ENCODE measurements at regions not wholly inside any gene's neighbourhood (a gene's known extent, or its start where the extent isn't known, plus 50 kb on each side); places are given as distances from the start of the nearest gene placed in this dataset.

- H3K27me3 ChIP-seq (ENCODE audit: control insufficient read depth in 2 of 2, insufficient read depth in 2 of 2, low read length in 2 of 2), result no peaks in the 10 kb centered on the region
- no peaks in the 10 kb centered on the region for H3K79me2 ChIP-seq (ENCODE audit: control insufficient read depth, insufficient read depth, low read length)
- H3K9me1 ChIP-seq (replicated peaks; ENCODE audit: control insufficient read depth, extremely low read depth, insufficient read depth, low read length), result no peaks in the 10 kb centered on the region
- no peak overlapping the region for H3K4me2 ChIP-seq (ENCODE audit: insufficient read depth, low read length)
- no peaks in the 10 kb centered on the region for H4K20me1 ChIP-seq (replicated peaks; ENCODE audit: control insufficient read depth, extremely low read depth, insufficient read depth, low read length)
- BruUV-seq (replicated peaks), result no TSS peak
- no peaks in the 10 kb centered on the region for H3K4me1 ChIP-seq (ENCODE audit: control insufficient read depth, extremely low read depth, insufficient read depth, low read length)
- no peak for DNase-seq (ENCODE audit: low read depth, low spot score)
- no peaks in the 10 kb centered on the region for H3K9me3 ChIP-seq (replicated peaks; ENCODE audit: control insufficient read depth, insufficient read depth, low read length)
- no peak overlapping the region for H2AFZ ChIP-seq (ENCODE audit: low read depth, low read length)
- TF ChIP-seq POLR2AphosphoS5 (IDR thresholded peaks at IDR 0.05; ENCODE audit: insufficient read depth, low read depth, low read length) (no peak), POLR2A (IDR thresholded peaks at IDR 0.05; ENCODE audit: low read depth, low read length) (no peak), CTCF (IDR thresholded peaks at IDR 0.05; ENCODE audit: extremely low read depth in 1 of 2, insufficient read depth in 1 of 2, low read depth in 1 of 2, low read length in 2 of 2) (no peak), JUN (IDR thresholded peaks at IDR 0.05; ENCODE audit: borderline replicate concordance, insufficient read depth, insufficient read length, low read depth) (no peak), FOS (IDR thresholded peaks at IDR 0.05; ENCODE audit: borderline replicate concordance, insufficient read depth, low read length) (no peak), MAX (IDR thresholded peaks at IDR 0.05; ENCODE audit: insufficient read depth, insufficient read length) (no peak), MYC (IDR thresholded peaks at IDR 0.05; ENCODE audit: low read depth, low read length) (no peak), GATA2 (IDR thresholded peaks at IDR 0.05; ENCODE audit: insufficient read depth, insufficient read length, low read depth, low read length) (no peak)
- H3K4me3 ChIP-seq (replicated peaks in 1 of 3; ENCODE audit: insufficient read depth in 1 of 3, low read depth in 1 of 3, low read length in 3 of 3), result no peak overlapping the region
- no peak overlapping the region for H3K9ac ChIP-seq (replicated peaks; ENCODE audit: extremely low read depth, insufficient read depth, low read length)
- H3K27ac ChIP-seq (ENCODE audit: insufficient read depth, low read depth, low read length), result no peak overlapping the region
- FAIRE-seq, result no peak
- dilution Hi-C loops (cut with MboI; ENCODE audit: extremely low pct_ligation_motif_present, low sequenced_read_pairs), result no loop called here
- CTCF ChIA-PET, result no interaction called here
- no peaks in the 10 kb centered on the region for H3K36me3 ChIP-seq (ENCODE audit: control insufficient read depth in 2 of 2, extremely low read depth in 1 of 2, insufficient read depth in 2 of 2, low read length in 2 of 2)
- POLR2A ChIA-PET, result no interaction called here
- intact Hi-C loops (cut with micrococcal nuclease), result no loop called here
Observed at GRCh38 chr13:61812286-61812685, 396.6 kb upstream of the PCDH20 start.

Data from endothelial cell of umbilical vein (primary cell).